Thyroid gland (tissue), 4 donors: ENCODE measurements at regions not wholly inside any gene's neighbourhood (a gene's known extent, or its start where the extent isn't known, plus 50 kb on each side); places are given as distances from the start of the nearest gene placed in this dataset.

Source experiments
- DNase-seq, 2 donors: peaks; one replicate each; pipeline ENCODE4 v3.0.0-alpha.2; 2019
- H3K27ac ChIP-seq, 3 donors: fragments of 200-600 bp; sonication (generic); 1 replicate in 2 of 3; 2 replicates in 1 of 3; pipeline ENCODE4 v1.5.1; 2016 to 2019; ENCODE audit warnings: mild to moderate bottlenecking in 1 of 3, moderate library complexity in 1 of 3
- H3K27me3 ChIP-seq: fragments of 200-600 bp; sonication (generic); one replicate; pipeline ENCODE4 v1.5.1; 2019
- H3K36me3 ChIP-seq, 2 donors: fragments of 200-600 bp; sonication (generic); one replicate each; pipeline ENCODE4 v1.5.1; 2016 to 2019
- H3K4me1 ChIP-seq, 2 donors: fragments of 200-600 bp; sonication (generic); one replicate each; pipeline ENCODE4 v1.5.1; 2017 to 2019
- H3K4me3 ChIP-seq, 3 donors: fragments of 200-600 bp; sonication (generic); replicated peaks in 1 of 3; 1 replicate in 2 of 3; 2 replicates in 1 of 3; pipeline ENCODE4 v1.5.1; 2016; ENCODE audit warnings: mild to moderate bottlenecking in 1 of 3
- H3K9me3 ChIP-seq: fragments of 200-600 bp; sonication (generic); one replicate; pipeline ENCODE4 v1.5.1; 2017
- CTCF ChIP-seq, 6 experiments: fragments of 200-600 bp in 3 of 6; fragments of 450-650 bp in 3 of 6; sonication (generic) in 3 of 6; IDR thresholded peaks; one replicate each; pipeline ENCODE4 v1.5.1; 2016 to 2019; ENCODE audit warnings: antibody characterized with exemption in 6 of 6, mild to moderate bottlenecking in 2 of 6, inconsistent platforms in 1 of 6, moderate library complexity in 1 of 6
- POLR2A ChIP-seq, 2 donors: fragments of 450-650 bp; IDR thresholded peaks; one replicate each; pipeline ENCODE4 v1.6.1; 2017; ENCODE audit warnings: antibody characterized with exemption in 2 of 2, mild to moderate bottlenecking in 2 of 2, moderate library complexity in 1 of 2
- WGBS, 2 donors: methylation state at CpG; one replicate each; pipeline ENCODE4 v1.1.5; 2017; 5-methylcytosine and 5-hydroxymethylcytosine counted together
- intact Hi-C: fragments of 100-400 bp; cut with DNase I; formaldehyde crosslinking; loops from one replicate; pipeline ENCODE4 v1.15.1; 2023

- DNase-seq: no peak
- Histone ChIP-seq H3K4me1 (no peaks in the 10 kb centered on the region), H3K9me3 (no peaks in the 10 kb centered on the region), H3K4me3 (no peak overlapping the region), H3K27me3 (no peaks in the 10 kb centered on the region), H3K36me3 (no peaks in the 10 kb centered on the region), H3K27ac (no peak overlapping the region)
- TF ChIP-seq CTCF (IDR thresholded peaks at IDR 0.05) (no peak), POLR2A (IDR thresholded peaks at IDR 0.05) (no peak)
- WGBS, 2 donors: 97% methylated on average over 2 of the region's 2 CpGs
- intact Hi-C loops: no loop called here
These were observed 346.6 kb upstream of the MEIS2 start for GRCh38 chr15:37446921-37447320.

DNA sequence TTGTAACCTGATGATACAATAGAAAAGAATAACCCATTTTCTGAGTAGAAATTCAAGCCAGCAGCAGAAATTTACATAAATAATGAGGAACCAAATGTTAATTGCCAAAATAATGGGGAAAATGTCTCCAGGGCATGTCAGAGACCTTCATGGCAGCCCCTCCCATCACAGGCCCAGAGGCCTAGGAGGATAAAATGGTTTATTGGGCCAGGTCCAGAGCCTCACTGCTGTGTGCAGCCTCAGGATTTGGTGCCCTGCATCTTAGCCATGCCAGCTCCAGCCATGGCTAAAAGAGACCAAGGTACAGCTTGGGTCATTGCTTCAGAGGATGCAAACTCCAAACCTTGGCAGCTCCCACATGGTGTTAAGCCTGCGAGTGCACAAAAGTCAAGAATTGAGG lies 352.1 kb upstream of the MEIS2 start:
- 93 to 100% methylated on average over 1 of the region's 1 CpG for WGBS, 2 donors
- Histone ChIP-seq H3K4me1 (no peaks in the 10 kb centered on the region), H3K36me3 (no peaks in the 10 kb centered on the region), H3K27ac (no peak overlapping the region), H3K4me3 (no peak overlapping the region), H3K27me3 (no peaks in the 10 kb centered on the region), H3K9me3 (no peaks in the 10 kb centered on the region)
- intact Hi-C loops: no loop called here
- no peak for DNase-seq
- TF ChIP-seq CTCF (IDR thresholded peaks at IDR 0.05) (no peak), POLR2A (IDR thresholded peaks at IDR 0.05) (no peak)

GRCh38 chr15:37480482-37480881 lies 380.1 kb upstream of the MEIS2 start:
- Histone ChIP-seq H3K9me3 (no peaks in the 10 kb centered on the region), H3K4me3 (no peak overlapping the region), H3K27ac (no peak overlapping the region), H3K4me1 (no peaks in the 10 kb centered on the region), H3K27me3 (no peaks in the 10 kb centered on the region), H3K36me3 (no peaks in the 10 kb centered on the region)
- no peak for TF ChIP-seq CTCF (IDR thresholded peaks at IDR 0.05)
- TF ChIP-seq POLR2A (IDR thresholded peaks at IDR 0.05): no peak
- intact Hi-C loops: no loop called here
- 76 to 77% methylated on average over 3 of the region's 3 CpGs for WGBS, 2 donors
- no peak for DNase-seq

DNA sequence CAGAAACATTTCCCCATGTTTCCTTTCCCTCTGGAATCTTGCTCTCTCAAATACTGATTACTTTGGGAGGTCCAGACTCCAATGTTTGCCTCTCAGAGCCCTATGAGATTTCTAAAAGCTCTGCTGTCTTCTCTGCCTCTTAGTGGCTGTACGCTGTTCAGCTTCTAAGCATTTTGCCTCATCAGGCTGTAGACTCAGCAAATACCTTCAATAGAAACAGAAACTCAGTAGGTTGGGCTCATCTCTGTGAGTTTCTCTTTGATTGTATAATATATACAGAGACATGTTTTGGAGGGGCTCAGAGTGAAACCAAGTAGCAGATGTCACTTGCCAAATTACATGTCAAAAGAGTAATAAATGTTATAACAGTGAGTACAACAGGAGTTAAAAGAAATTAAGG lies 380.8 kb upstream of the MEIS2 start:
- Histone ChIP-seq H3K4me3 (no peak overlapping the region), H3K9me3 (no peaks in the 10 kb centered on the region), H3K4me1 (no peaks in the 10 kb centered on the region), H3K36me3 (no peaks in the 10 kb centered on the region), H3K27ac (no peak overlapping the region), H3K27me3 (no peaks in the 10 kb centered on the region)
- intact Hi-C loops: no loop called here
- no peak for TF ChIP-seq POLR2A (IDR thresholded peaks at IDR 0.05)
- TF ChIP-seq CTCF (IDR thresholded peaks at IDR 0.05): no peak
- WGBS, 2 donors: 87 to 100% methylated on average over 1 of the region's 1 CpG
- no peak for DNase-seq

GRCh38 chr15:37483779-37484178 lies 383.4 kb upstream of the MEIS2 start:
- Histone ChIP-seq H3K4me3 (no peak overlapping the region), H3K4me1 (no peaks in the 10 kb centered on the region), H3K27me3 (no peaks in the 10 kb centered on the region), H3K36me3 (no peaks in the 10 kb centered on the region), H3K27ac (no peak overlapping the region), H3K9me3 (no peaks in the 10 kb centered on the region)
- TF ChIP-seq POLR2A (IDR thresholded peaks at IDR 0.05) (no peak), CTCF (IDR thresholded peaks at IDR 0.05) (no peak)
- no peak for DNase-seq
- intact Hi-C loops: no loop called here
- WGBS, 2 donors: 95 to 97% methylated on average over 6 of the region's 6 CpGs
